GM21528 (cell line): ENCODE measurements at regions not wholly inside any gene's neighbourhood (a gene's known extent, or its start where the extent isn't known, plus 50 kb on each side); places are given as distances from the start of the nearest gene placed in this dataset.
"Not testable (repeated sequence)": the region's sequence is repeated elsewhere in the genome, so short reads cannot be mapped to it uniquely, and the experiment has no call there.

Source experiments
- ATAC-seq: cut with Tn5 transposase; IDR thresholded peaks from one replicate; pipeline ENCODE4 v1.9.1; 2021; ENCODE audit warnings: mild to moderate bottlenecking, moderate library complexity; ENCODE audit not compliant: unreplicated experiment, low FRiP score

DNA sequence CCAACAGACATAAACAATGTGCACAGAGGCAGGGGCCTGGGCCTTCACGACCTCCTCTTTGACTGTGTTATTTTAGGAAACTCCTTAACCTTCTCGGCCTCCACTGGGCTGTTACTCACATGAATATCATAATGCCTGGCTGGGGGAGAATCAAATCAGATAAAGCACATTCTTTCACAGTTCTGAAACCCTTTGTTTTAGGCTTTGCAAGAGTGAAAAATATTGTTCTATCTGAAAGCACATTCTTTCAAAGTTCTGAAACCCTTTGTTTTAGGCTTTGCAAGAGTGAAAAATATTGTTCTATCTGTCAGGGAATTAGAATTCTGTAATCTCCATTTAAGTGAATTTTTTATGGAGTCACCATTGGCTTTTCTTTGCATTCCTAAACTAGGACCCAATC, 50.7 kb upstream of the SYNDIG1 start:
- no peak for ATAC-seq

- no peak for ATAC-seq
Observed at GRCh38 chr20:24417485-24417884, 51.9 kb upstream of the SYNDIG1 start.

DNA sequence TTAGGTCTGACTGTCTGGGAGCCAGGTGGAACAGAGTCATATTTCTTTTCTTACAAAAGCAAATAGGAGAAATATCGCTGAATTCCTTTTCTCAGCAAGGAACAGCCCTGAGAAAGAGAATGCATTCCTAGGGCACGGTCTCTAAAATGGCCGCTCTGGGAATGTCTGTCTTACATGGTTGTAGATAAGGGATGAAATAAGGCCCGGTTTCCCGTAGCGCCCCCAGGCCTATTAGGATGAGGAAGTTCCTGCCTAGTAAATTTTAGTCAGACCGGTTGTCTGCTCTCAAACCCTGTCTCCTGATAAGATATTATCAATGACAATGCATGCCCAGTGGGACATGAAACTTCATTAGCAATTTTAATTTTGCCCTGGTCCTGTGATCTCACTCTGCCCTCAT, 54.0 kb upstream of the SYNDIG1 start:
- not testable (repeated sequence) for ATAC-seq

DNA sequence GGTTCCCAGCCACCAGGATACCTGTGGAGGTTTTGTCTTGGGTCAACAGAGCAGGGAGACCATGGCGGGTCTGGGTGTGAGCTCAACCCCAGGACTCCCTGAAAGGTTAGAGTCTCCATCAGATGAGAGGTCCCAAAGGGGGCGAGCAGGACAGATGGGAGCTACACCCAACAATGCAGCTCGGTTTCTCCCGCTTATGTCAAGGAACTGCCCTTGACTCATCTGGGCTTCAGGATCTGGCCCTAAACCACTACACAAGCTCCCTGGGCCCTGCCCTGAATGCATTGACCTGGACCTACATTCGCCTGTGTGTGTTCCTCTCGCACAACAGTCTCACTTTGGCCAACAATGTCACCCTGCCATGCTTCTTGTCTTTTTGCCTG, 57.6 kb upstream of the SYNDIG1 start:
- no peak for ATAC-seq

GRCh38 chr20:24411003-24411833, 58.2 kb upstream of the SYNDIG1 start:
- no peak for ATAC-seq

DNA sequence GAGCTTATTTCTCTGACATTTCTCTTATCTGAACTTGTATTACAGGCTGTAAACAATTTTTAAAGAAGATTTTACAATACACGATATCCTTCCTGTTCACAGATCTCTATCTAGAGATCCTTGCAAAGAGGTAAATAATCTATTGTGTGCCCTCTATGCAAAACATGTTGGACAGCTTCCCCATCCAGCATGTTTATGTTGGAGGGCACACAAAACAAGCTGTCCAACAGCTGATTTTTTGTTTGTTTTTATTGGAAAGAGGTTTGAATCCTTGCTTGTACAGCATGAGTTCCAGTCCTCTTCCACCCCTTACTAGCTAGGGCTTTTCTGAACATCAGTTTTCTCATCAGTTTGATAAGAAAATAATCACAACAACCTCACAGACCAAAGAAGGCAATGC, 62.3 kb upstream of the SYNDIG1 start:
- no peak for ATAC-seq

DNA sequence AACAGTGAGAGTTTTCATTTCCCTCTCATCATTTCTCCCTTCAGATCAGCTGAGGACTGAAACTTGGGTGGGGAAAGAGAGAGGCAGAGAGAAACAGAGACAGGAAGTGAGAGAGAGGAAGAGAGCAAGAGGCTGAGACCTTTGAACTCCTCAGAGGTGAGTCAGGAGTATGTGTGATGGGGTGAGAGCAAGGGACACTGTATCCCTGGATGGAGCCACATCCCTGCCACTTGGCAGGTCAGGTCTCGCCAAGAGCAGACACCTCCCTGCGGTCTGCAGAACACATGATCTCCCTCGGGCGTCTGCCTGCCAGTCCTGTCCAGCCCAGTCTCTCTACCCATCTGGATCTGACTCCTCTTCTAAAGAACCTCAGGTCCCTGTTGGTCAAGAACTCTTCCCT, 62.7 kb upstream of the SYNDIG1 start:
- no peak for ATAC-seq

DNA sequence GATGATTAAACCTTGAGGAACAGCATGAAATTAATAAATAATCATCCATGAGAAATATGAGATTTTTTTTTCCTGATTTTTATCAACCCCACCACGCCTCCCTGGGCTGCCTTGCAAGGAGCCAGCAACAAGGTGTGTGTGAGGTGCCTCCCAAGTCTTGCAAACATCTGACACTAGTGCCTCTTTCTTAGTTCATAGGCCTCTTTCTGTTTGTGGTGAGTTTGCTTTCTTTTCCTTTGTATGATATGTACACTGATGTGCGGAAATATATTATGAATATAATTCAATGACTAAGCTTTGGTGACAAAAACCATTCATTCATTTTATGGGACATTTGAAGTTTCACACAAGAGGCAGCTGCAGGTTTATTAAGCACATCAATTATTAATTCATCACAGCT, 63.2 kb upstream of the SYNDIG1 start:
- ATAC-seq = no peak

GRCh38 chr20:24405810-24406209, 63.6 kb upstream of the SYNDIG1 start:
- ATAC-seq = no peak

GRCh38 chr20:24403406-24403805, 66.0 kb upstream of the SYNDIG1 start:
- ATAC-seq = no peak

GRCh38 chr20:24402188-24402587, 67.2 kb upstream of the SYNDIG1 start:
- no peak for ATAC-seq

GRCh38 chr20:24395151-24395550, 74.3 kb upstream of the SYNDIG1 start:
- ATAC-seq = no peak

DNA sequence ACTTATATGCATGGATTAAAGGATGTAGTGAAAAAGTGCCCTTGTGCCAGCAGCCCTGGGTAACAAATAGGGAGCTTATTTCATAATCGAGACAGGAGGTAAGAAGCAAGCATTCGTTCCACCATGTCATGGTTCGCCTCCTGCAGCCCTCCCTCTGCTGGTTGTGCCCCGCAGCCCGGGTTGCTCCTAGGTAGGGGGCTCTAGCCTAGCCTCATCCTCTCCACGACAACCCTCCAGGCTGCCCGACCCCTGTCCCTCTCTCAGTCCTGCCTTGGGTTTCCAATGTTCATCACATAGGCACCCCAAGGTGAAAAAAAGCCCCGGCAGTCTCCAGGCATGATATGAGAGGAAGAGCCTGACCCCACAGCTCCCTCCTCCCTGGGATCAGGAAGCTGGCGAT, 75.5 kb upstream of the SYNDIG1 start:
- ATAC-seq = no peak

DNA sequence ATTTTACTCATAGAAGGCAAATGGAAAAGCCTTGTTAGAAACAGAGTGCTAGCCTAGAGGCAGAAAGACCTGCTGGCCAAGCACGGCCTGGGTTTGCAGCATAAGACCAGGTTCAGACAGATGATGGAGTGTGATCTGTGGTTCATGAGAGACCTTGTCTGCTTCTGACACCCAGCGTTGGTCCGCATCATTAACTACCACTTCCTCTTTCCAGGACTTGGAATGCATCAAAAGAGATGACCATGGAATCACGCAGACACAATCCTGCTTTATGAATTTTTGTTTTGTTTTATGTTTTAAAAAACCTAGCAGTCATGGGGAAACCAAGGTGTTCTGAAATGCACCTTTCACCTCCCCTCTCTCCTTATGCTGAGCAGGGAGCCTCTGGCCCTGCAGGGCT, 76.8 kb upstream of the SYNDIG1 start:
- no peak for ATAC-seq

DNA sequence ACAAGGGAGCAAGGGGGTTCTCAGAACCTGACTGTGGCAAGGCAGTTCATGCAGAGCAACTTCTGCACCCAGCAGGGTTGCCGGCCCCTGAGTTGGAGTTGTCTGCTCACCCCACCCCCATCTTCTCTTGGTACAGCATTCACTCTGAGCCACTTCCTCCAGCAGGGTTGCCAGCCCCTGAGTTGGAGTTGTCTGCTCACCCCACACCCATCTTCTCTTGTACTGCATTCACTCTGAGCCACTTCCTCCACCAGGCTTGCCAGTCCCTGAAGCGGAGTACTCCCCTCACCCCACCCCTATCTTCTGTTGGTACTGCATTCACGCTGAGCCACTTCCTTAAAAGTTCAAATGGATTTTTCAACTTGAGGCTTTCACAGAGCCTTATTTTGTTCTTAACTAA, 79.7 kb upstream of the SYNDIG1 start:
- no peak for ATAC-seq

DNA sequence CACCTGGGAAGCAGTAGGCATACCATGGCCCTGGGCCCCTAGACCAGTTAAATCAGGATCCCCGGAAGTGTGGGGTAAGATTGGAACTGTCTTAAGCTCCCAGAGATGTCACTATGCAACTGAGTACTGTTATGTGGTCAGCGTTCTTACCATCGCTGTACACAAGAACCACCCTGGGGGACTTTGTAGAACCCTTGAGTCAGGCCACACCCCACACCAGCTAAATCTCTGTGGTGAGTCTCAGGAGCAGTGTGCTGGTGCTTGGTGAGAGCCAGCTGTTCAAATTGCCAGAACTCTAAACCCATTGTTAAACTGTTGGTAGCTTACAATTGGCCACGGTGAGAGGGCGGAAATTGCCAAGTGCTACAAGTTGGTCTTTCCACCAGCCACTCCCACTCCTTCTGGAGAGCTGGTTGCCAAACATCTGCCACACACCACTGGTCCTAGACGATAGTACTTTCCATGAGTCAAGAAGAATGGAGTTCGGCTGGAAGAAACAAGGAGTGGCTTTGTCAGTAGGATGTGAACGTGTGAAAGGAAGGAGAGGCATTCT, 80.5 kb upstream of the SYNDIG1 start:
- no peak for ATAC-seq

DNA sequence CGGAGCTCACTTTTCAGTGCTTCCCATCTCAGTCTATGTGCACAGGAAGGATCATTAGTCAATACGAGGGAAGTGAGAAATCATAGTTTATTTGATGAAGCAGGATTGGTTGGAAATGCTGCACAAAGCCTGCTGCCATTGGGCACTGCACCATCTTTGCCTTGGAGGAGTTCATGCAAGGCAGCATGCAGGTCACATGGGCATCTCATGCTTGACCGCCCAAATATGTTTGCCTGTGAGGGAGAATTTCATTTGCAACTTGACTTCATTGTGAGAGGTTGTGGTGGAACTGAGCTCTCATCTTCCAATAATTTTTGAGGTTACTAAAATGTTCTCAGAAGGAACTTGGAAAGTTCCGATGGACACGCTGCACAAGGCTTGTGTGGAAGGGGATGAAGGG, 83.9 kb upstream of the SYNDIG1 start:
- no peak for ATAC-seq

GRCh38 chr20:24384865-24385264, 84.6 kb upstream of the SYNDIG1 start:
- ATAC-seq = no peak

DNA sequence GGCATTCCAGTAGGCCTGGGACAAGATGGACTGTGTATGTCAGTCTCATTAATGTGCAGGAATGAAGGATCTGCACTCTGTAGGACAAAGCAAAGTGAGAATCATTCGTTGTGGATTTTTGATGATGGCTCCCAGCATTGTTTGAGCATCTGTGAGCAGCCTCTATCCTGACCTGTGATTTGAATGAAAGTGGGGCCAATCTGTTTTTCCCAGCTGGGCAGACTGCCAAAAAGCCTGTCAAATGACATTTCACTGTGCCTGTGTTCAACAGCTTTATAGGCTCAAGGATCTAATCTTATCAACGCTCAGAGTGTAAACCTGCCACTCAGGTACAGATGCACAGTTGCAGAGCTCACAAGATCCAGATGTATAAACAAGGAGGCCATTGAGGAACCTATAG, 86.7 kb upstream of the SYNDIG1 start:
- ATAC-seq = no peak

- no peak for ATAC-seq
Observed at GRCh38 chr20:24382331-24382730, 87.1 kb upstream of the SYNDIG1 start.

GRCh38 chr20:24381886-24382285, 87.5 kb upstream of the SYNDIG1 start:
- no peak for ATAC-seq

- no peak for ATAC-seq
Observed at GRCh38 chr20:24379484-24379927, 89.9 kb upstream of the SYNDIG1 start.
